Left lobe of liver (tissue), 2 donors: ENCODE measurements at regions not wholly inside any gene's neighbourhood (a gene's known extent, or its start where the extent isn't known, plus 50 kb on each side); places are given as distances from the start of the nearest gene placed in this dataset.

Experiments
- ATAC-seq: fragments of 200-7000 bp; cut with Tn5 transposase; one replicate; pipeline ENCODE4 v1.9.1; 2020; ENCODE audit warnings: mild to moderate bottlenecking, moderate library complexity
- DNase-seq: peaks from one replicate; pipeline ENCODE4 v3.0.0-alpha.2; 2020; ENCODE audit warnings: low spot score
- donor health status: DM: no; HTN: no; CAD: no; lungs with moderate emphysema.
- donor health status: DM: no; HTN: yes; CAD: no.

- no peak for DNase-seq
These were observed 54.7 kb upstream of the DSCAM start for GRCh38 chr21:40901691-40902090.

GRCh38 chr21:40902299-40902698 is 55.3 kb upstream of the DSCAM start:
- ATAC-seq (no peak), DNase-seq (no peak)

More at GRCh38 chr21:40901691-40902090, 54.7 kb upstream of the DSCAM start:
- no peak for ATAC-seq

GRCh38 chr21:40902993-40903392 is 56.0 kb upstream of the DSCAM start:
- DNase-seq: no peak

GRCh38 chr21:40905251-40905650 is 58.3 kb upstream of the DSCAM start:
- ATAC-seq: no peak
- DNase-seq: no peak

More at GRCh38 chr21:40902993-40903392, 56.0 kb upstream of the DSCAM start:
- ATAC-seq: no peak

GRCh38 chr21:40912375-40912774 is 65.4 kb upstream of the DSCAM start:
- ATAC-seq (no peak), DNase-seq (no peak)

GRCh38 chr21:40915114-40915513 is 68.2 kb upstream of the DSCAM start:
- no peak for ATAC-seq
- no peak for DNase-seq

GRCh38 chr21:40923407-40923806 is 76.4 kb upstream of the DSCAM start:
- ATAC-seq (no peak), DNase-seq (no peak)

GRCh38 chr21:40923901-40924300 is 76.9 kb upstream of the DSCAM start:
- DNase-seq: no peak
- ATAC-seq: no peak

GRCh38 chr21:40924641-40925040 is 77.7 kb upstream of the DSCAM start:
- DNase-seq (no peak), ATAC-seq (no peak)

GRCh38 chr21:40926238-40926637 is 79.3 kb upstream of the DSCAM start:
- ATAC-seq (no peak), DNase-seq (no peak)

- DNase-seq (no peak), ATAC-seq (no peak)
These were observed 82.9 kb upstream of the DSCAM start for GRCh38 chr21:40929833-40930232.

- DNase-seq: no peak
- no peak for ATAC-seq
These were observed 84.2 kb upstream of the DSCAM start for GRCh38 chr21:40931197-40931596.

GRCh38 chr21:40936178-40936577 is 89.2 kb upstream of the DSCAM start:
- ATAC-seq (no peak), DNase-seq (no peak)

- DNase-seq: no peak
These were observed 89.9 kb upstream of the DSCAM start for GRCh38 chr21:40936771-40937261.

GRCh38 chr21:40938078-40938477 is 91.1 kb upstream of the DSCAM start:
- DNase-seq: no peak
- ATAC-seq: no peak

More at GRCh38 chr21:40936771-40937261, 89.9 kb upstream of the DSCAM start:
- no peak for ATAC-seq

GRCh38 chr21:40938611-40939010 is 91.7 kb upstream of the DSCAM start:
- DNase-seq: no peak
- ATAC-seq: no peak

- ATAC-seq (no peak), DNase-seq (no peak)
These were observed 100.8 kb upstream of the DSCAM start for GRCh38 chr21:40947713-40948112.

GRCh38 chr21:40950970-40951369 is 104.0 kb upstream of the DSCAM start:
- DNase-seq: no peak
- no peak for ATAC-seq

GRCh38 chr21:40952551-40953323 is 105.8 kb upstream of the DSCAM start:
- no peak for DNase-seq
- no peak for ATAC-seq

- ATAC-seq (no peak), DNase-seq (no peak)
These were observed 117.7 kb upstream of the DSCAM start for GRCh38 chr21:40964691-40965090.

GRCh38 chr21:40967771-40968170 is 120.8 kb upstream of the DSCAM start:
- DNase-seq (no peak), ATAC-seq (no peak)

- ATAC-seq (no peak), DNase-seq (no peak)
These were observed 125.2 kb upstream of the DSCAM start for GRCh38 chr21:40972151-40972550.
